ENCODE measurements at regions not wholly inside any gene's neighbourhood (a gene's known extent, or its start where the extent isn't known, plus 50 kb on each side); places are given as distances from the start of the nearest gene placed in this dataset.

DNA sequence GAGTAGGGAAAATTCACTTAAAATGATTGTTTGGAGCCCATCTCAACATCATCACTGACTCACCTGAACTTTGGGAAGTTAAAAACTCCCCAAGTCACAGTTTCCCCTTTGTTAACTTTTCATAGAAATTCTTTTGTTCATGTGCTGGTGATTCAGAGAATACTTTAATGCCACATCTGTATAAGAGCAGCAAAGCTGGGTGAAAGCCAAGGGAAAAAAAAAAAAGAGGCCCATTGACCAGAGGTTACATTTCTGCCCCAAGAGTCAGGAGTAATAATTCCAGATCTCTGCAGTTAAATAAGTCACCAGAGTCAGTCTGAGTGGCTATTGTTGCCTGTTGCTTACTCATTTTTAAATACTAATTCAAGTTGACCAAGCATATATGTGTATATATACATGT is 136.4 kb upstream of the LGR5 start:
- no peak for TF ChIP-seq POLR2A (IDR thresholded peaks at IDR 0.05)
- TF ChIP-seq, protein P1, sequence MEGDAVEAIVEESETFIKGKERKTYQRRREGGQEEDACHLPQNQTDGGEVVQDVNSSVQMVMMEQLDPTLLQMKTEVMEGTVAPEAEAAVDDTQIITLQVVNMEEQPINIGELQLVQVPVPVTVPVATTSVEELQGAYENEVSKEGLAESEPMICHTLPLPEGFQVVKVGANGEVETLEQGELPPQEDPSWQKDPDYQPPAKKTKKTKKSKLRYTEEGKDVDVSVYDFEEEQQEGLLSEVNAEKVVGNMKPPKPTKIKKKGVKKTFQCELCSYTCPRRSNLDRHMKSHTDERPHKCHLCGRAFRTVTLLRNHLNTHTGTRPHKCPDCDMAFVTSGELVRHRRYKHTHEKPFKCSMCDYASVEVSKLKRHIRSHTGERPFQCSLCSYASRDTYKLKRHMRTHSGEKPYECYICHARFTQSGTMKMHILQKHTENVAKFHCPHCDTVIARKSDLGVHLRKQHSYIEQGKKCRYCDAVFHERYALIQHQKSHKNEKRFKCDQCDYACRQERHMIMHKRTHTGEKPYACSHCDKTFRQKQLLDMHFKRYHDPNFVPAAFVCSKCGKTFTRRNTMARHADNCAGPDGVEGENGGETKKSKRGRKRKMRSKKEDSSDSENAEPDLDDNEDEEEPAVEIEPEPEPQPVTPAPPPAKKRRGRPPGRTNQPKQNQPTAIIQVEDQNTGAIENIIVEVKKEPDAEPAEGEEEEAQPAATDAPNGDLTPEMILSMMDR (IDR thresholded peaks at IDR 0.05): no peak
